Superior temporal gyrus (tissue), 1 donor: ENCODE measurements at regions not wholly inside any gene's neighbourhood (a gene's known extent, or its start where the extent isn't known, plus 50 kb on each side); places are given as distances from the start of the nearest gene placed in this dataset.
"Not testable (repeated sequence)": the region's sequence is repeated elsewhere in the genome, so short reads cannot be mapped to it uniquely, and the experiment has no call there.

Source experiments
- DNase-seq: peaks from one replicate; pipeline ENCODE4 v3.0.0-alpha.2; 2016; ENCODE audit errors: extremely low spot score

DNA sequence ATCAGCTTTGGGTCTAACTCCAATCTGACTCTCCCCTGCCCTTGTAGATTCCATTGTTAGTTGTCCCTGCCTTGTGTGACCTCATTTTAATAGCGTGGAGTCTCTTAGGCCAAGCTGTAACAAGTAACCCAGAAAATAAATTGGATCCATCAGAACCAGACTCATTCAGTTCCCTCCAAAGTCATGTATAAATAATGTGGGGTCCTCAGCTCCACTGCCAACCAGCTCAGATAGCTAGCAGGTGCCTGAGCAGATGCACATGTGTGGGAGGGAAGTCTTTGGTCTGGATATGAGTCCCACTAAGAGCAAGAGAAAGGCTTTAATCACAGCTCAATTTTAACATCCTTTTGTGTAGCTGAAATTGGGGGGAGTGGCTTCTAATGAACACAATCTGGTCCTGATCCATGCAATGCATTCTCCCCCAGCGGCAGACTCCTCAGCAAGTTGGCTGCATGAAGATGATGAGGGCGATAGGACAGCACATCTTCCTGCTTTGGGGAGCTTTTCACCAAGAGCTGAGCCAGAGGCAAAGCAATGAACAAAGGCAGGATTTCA lies 151.6 kb downstream of the ABCC12 start:
- DNase-seq, result no peak

DNA sequence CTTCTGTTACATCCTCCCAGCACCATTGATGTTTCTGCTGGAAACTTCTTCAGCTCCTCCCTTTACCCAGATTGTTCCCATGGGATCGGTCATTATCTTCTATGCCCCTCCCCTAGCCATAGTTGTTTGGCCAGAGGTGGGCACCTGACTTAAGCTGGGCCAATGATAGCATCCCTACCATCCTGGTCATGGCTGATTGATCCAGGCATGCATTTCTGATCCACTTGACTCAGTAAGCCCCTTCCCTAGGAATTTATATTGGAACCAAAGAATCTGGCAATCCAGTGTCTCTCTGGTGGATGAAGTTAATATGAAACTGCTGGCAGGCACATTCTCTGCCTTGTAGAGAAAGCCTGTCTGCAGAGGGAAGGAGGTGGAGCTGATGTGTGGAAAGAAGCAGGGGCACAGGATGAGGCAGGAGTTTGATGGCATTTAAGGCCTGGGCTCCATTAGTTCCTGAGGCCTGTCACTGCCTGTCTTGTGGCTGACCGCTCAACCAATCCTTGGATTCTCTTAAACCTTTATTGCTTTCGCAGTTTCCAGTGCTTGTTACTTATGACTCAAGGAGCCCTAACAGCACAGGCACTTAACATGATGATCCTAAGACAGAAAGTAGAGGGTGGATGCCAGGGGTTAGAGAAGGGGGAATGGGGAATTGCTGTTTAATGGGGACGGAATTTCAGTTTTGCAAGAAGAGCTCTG lies 152.4 kb downstream of the ABCC12 start:
- no peak for DNase-seq

GRCh38 chr16:48001324-48001895 lies 154.4 kb downstream of the ABCC12 start:
- no peak for DNase-seq

DNA sequence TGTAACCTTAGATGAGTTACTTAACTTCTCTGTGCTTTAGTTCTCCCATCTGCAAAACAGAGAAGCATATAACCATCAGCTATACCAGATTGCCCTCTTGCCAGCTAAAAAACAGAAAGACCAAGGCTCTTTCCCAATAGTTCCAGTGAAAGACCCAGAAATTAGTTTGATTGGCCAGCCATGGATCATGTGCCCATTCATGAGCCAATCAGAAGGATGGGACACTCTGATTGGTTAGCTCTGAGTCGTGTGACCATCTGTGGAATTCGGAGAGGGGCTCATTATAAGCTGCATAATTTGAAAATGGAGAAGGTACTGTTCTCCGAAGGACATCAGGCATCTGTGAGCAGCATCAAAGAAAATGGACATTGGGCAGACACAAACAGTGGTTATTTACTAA lies 155.2 kb downstream of the ABCC12 start:
- no peak for DNase-seq

GRCh38 chr16:47999595-47999994 lies 156.2 kb downstream of the ABCC12 start:
- DNase-seq, result no peak

DNA sequence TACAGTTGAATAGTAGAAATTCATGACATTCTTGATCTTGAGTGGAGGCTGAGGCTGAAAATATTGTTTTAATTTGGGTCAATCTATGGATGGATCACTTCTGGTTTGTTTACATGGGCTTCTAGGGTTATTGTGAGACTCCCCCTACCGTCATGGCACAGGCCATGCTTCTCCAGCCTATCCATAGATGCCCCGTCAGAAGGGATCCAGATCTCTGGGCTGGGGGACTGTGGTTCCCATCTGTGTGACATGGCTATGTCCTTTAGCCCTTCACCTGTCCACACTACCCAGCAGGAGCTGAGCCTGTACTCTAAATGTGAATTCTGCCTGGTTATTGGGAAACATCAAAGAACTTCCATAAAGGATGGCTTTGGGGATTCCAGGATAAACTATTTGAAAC lies 160.4 kb downstream of the ABCC12 start:
- no peak for DNase-seq

DNA sequence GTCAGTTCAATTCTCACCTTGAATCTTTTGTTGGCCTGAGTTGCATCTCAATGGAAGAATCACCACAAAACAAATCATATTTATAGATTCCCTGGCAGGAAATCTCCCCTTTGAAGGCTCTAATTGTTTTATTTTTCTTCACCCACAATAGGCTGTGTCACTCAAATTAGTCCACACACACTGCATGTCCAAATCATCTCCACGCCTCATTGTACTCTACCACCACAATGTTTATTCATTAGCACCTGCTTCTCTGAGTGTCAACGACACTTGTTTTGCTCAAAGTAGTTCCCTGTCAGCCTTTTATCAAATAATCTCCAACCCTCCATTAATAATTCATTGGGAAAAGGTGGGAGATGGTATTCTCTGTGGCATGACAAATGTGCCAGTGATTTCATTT lies 164.3 kb downstream of the ABCC12 start:
- no peak for DNase-seq

- no peak for DNase-seq
Measured at GRCh38 chr16:47990676-47991075, 165.1 kb downstream of the ABCC12 start.

DNA sequence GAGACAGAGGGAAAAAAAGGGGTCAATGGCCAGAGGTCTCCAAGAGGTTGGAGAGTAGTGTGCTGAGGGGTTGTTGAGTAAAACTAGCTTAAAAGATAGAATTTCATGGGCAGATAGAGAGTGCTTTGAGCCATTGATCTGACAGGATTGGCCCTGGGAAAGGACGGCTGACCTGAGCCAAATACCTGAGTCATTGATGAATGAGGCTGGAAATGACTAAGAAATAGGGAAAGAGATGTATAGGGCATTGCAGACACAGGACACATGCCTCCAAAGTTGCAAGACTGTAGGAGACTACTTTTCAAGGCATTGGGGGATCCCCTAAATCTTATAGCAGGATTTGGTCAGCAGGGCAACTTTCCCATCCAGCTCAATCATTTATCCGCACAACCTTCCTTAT lies 168.7 kb downstream of the ABCC12 start:
- no peak for DNase-seq

DNA sequence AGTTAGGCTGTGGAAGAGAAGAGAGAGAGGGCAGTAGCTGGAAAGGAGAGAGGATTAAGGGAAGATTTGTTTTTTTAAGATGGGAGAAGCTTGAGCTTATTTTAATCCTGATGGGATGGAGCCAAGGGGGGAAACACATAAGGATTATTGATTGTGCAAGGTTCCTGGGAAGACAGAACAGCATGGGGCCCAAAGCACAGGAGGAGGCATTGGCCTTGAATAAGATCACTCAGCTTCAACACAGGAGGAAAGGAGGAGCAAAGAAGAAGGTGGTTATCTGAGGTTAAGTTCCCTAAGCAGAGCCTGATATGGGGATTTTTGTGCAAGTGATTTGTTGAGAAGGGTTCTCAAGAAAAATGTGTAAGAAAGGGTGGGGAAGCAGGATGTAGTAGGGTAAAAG lies 169.8 kb downstream of the ABCC12 start:
- no peak for DNase-seq

DNA sequence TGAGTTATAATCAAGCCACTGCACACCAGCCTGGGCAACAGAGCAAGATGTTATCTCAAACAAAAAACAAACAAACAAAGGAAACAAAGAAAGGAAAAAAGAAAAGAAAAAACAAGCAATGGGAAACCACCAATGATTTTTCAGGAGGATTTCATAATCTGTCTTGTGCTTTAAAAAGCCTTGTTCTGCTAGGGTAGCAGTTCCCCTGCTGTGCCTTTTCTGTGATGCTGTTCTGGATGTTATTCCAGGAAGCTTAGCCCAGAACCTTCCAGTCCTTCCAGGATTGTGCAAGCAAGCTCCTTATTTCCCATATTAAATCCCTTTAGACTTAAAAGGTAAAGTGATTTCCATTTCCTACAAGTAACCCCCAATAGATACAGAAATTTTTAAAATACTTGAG lies 171.1 kb downstream of the ABCC12 start:
- no peak for DNase-seq

GRCh38 chr16:47983999-47984580 lies 171.7 kb downstream of the ABCC12 start:
- no peak for DNase-seq

- DNase-seq, result no peak
Measured at GRCh38 chr16:47980212-47980611, 175.6 kb downstream of the ABCC12 start.

DNA sequence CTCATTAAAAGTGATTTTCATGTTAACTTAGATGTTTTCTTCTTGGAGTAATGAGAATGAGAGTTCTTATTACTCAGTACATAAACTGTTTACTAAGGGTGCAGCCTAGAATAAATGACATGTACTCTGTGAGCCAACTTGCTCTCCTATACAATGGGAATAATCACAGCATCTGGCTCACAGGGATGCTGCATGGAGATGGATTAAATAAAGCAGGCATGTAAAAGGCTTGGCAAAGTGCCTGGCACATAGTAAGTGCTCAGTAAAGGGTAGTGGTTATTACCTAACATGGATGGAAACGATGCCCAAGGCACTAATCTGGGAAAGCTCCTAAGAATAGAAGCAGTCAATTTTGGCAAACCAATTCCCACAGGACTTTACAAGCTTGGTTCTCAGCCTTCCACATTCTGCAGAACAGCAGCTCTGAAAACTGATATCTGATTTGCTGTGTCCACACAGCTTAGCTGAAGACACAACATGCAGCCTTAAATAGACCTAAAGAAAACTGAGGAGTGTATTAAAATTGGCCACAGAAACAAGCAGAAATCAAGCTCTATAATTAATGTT lies 176.1 kb downstream of the ABCC12 start:
- DNase-seq, result peak; percentile 35

DNA sequence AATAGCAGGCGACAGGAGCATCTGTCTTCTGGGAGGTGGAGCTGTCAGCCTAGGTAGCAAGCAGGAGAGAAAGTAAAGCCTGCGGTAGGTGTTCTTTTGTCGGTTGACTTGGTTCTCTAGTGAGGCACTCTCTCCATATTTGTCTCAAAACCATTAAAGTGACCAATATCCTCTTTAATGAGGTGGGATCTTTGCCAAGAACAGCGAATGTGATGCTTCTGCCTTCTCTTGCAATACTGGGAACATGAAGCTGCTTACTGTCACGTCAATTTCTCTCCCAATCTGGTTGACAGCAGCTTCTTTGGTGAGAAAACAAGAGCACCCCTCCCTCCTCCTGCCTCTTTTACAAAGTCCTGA lies 176.7 kb downstream of the ABCC12 start:
- no peak for DNase-seq

DNA sequence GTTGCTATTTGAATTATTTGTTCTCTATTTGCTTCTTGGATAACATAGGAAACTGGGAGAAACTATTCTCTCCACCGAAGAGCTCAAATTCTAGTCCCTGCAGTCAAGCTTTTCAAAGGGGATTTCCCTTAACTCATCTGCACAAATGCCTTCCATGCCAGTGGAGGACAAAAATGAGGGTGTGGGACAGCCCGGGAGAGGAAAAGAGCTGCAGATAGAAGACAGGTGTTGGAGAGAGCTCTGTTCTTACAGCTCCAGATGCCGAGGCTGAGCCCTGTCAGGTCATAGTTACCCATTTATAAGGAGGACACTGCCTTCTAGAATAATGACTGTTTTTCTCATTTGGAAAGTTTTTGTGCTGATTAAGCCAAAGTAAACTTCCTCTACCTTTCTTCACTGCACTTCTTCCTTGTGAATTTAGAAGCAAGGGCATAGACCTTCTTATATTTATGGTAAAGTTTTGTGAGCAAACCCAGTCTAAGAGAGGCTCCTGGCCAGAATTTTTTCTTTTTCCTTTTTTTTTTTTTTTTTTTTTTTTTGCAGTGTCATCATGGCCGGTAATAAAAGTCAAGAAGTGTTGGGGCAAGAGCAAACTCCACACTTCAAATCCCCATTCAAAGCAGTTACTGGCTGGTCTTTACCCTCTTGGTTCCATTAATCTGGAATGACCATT lies 177.2 kb downstream of the ABCC12 start:
- no peak for DNase-seq

GRCh38 chr16:47977802-47978201 lies 178.0 kb downstream of the ABCC12 start:
- no peak for DNase-seq

DNA sequence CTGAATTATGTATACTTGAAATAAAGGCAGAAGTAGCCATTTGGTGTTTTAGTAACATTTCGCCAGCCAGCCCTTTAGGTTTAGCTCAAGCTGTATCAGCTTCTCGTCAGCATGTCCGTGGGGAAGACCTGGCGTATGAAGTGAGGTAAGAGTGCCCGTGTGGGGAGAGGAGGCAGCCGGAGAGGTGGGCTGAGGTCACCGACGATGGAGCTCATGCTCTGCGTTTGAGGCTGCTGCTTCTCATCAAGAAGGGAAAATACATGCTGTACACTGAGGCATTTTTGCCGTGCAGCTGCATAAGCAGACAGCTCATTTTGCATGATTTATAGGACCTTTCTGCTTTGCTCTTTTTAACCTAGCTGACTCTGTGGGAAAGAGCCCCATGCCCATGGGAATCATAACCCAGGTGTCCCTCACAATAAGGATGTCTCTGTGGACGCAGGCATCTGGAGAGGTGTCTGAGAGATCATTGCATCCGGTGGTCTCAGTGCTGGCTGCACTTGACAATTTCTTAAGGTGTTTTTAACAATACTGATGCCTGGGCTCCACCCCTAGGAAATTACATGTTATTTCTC lies 179.1 kb downstream of the ABCC12 start:
- no peak for DNase-seq

- DNase-seq, result not testable (repeated sequence)
Measured at GRCh38 chr16:47974971-47975370, 180.8 kb downstream of the ABCC12 start.

DNA sequence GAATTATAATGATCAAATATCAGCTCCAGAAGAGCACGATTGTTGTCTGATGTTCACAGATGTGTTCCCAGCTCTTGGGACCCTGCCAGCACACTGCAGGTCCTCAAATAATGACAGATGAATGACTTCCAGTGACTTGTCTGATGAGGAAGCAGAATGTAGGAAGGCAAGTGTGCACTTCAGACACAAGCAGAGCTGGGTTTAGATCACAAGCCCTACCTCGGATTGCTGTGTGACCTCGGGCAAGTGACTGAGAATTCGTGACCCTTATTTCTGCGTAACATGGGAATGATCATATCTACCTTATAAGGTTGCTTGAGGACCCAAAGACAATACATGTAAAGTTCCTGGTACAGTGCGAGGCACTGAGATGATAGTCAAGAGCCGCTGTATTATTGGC lies 182.2 kb downstream of the ABCC12 start:
- DNase-seq, result no peak

- no peak for DNase-seq
Measured at GRCh38 chr16:47972246-47972985, 183.4 kb downstream of the ABCC12 start.
